ENCODE measurements at regions not wholly inside any gene's neighbourhood (a gene's known extent, or its start where the extent isn't known, plus 50 kb on each side); places are given as distances from the start of the nearest gene placed in this dataset.

- Histone ChIP-seq H3K4me2 (ENCODE audit: insufficient read depth, low read length) (no peak overlapping the region), H3K79me2 (ENCODE audit: control insufficient read depth, insufficient read depth, low read length) (no peaks in the 10 kb centered on the region), H3K4me3 (replicated peaks in 1 of 3; ENCODE audit: insufficient read depth in 1 of 3, low read depth in 1 of 3, low read length in 3 of 3) (no peak overlapping the region), H3K36me3 (ENCODE audit: control insufficient read depth in 2 of 2, extremely low read depth in 1 of 2, insufficient read depth in 2 of 2, low read length in 2 of 2) (no peaks in the 10 kb centered on the region), H3K9me3 (replicated peaks; ENCODE audit: control insufficient read depth, insufficient read depth, low read length) (peaks cover 6% of the 10 kb centered on the region), H2AFZ (ENCODE audit: low read depth, low read length) (no peak overlapping the region), H3K4me1 (ENCODE audit: control insufficient read depth, extremely low read depth, insufficient read depth, low read length) (no peaks in the 10 kb centered on the region), H4K20me1 (replicated peaks; ENCODE audit: control insufficient read depth, extremely low read depth, insufficient read depth, low read length) (no peaks in the 10 kb centered on the region), H3K9me1 (replicated peaks; ENCODE audit: control insufficient read depth, extremely low read depth, insufficient read depth, low read length) (no peaks in the 10 kb centered on the region), H3K27ac (ENCODE audit: insufficient read depth, low read depth, low read length) (no peak overlapping the region), H3K27me3 (ENCODE audit: control insufficient read depth in 2 of 2, insufficient read depth in 2 of 2, low read length in 2 of 2) (no peaks in the 10 kb centered on the region), H3K9ac (replicated peaks; ENCODE audit: extremely low read depth, insufficient read depth, low read length) (no peak overlapping the region)
- FAIRE-seq (no peak), DNase-seq (ENCODE audit: low read depth, low spot score) (no peak)
- no TSS peak for BruUV-seq (replicated peaks)
- dilution Hi-C loops (cut with MboI; ENCODE audit: extremely low pct_ligation_motif_present, low sequenced_read_pairs) (no loop called here), intact Hi-C loops (cut with micrococcal nuclease) (no loop called here)
- ChIA-PET POLR2A (no interaction called here), CTCF (no interaction called here)
- TF ChIP-seq POLR2AphosphoS5 (IDR thresholded peaks at IDR 0.05; ENCODE audit: insufficient read depth, low read depth, low read length) (no peak), MAX (IDR thresholded peaks at IDR 0.05; ENCODE audit: insufficient read depth, insufficient read length) (no peak), EZH2 (IDR thresholded peaks at IDR 0.05; ENCODE audit: borderline replicate concordance, low read depth, low read length, severe bottlenecking) (no peak)
Observed at GRCh38 chr13:21942061-21942460, 271.2 kb downstream of the FGF9 start.

GRCh38 chr13:21944610-21945009, 273.7 kb downstream of the FGF9 start:
- peaks cover 10% of the 10 kb centered on the region for H3K9me3 ChIP-seq (replicated peaks; ENCODE audit: control insufficient read depth, insufficient read depth, low read length)
- no peak for DNase-seq (ENCODE audit: low read depth, low spot score)
- H3K9me1 ChIP-seq (replicated peaks; ENCODE audit: control insufficient read depth, extremely low read depth, insufficient read depth, low read length): no peaks in the 10 kb centered on the region
- CTCF ChIA-PET: no interaction called here
- POLR2A ChIA-PET: no interaction called here
- no peaks in the 10 kb centered on the region for H4K20me1 ChIP-seq (replicated peaks; ENCODE audit: control insufficient read depth, extremely low read depth, insufficient read depth, low read length)
- no peak overlapping the region for H3K4me2 ChIP-seq (ENCODE audit: insufficient read depth, low read length)
- TF ChIP-seq FOS (IDR thresholded peaks at IDR 0.05; ENCODE audit: borderline replicate concordance, insufficient read depth, low read length) (no peak), POLR2A (IDR thresholded peaks at IDR 0.05; ENCODE audit: low read depth, low read length) (no peak), GATA2 (IDR thresholded peaks at IDR 0.05; ENCODE audit: insufficient read depth, insufficient read length, low read depth, low read length) (no peak), MYC (IDR thresholded peaks at IDR 0.05; ENCODE audit: low read depth, low read length) (no peak), MAX (IDR thresholded peaks at IDR 0.05; ENCODE audit: insufficient read depth, insufficient read length) (no peak), JUN (IDR thresholded peaks at IDR 0.05; ENCODE audit: borderline replicate concordance, insufficient read depth, insufficient read length, low read depth) (no peak), EZH2 (IDR thresholded peaks at IDR 0.05; ENCODE audit: borderline replicate concordance, low read depth, low read length, severe bottlenecking) (no peak), POLR2AphosphoS5 (IDR thresholded peaks at IDR 0.05; ENCODE audit: insufficient read depth, low read depth, low read length) (no peak), CTCF (IDR thresholded peaks at IDR 0.05; ENCODE audit: extremely low read depth in 1 of 2, insufficient read depth in 1 of 2, low read depth in 1 of 2, low read length in 2 of 2) (no peak)
- no peak overlapping the region for H2AFZ ChIP-seq (ENCODE audit: low read depth, low read length)
- H3K27ac ChIP-seq (ENCODE audit: insufficient read depth, low read depth, low read length): no peak overlapping the region
- FAIRE-seq: no peak
- no peaks in the 10 kb centered on the region for H3K36me3 ChIP-seq (ENCODE audit: control insufficient read depth in 2 of 2, extremely low read depth in 1 of 2, insufficient read depth in 2 of 2, low read length in 2 of 2)
- BruUV-seq (replicated peaks): no TSS peak
- H3K4me1 ChIP-seq (ENCODE audit: control insufficient read depth, extremely low read depth, insufficient read depth, low read length): no peaks in the 10 kb centered on the region
- no peaks in the 10 kb centered on the region for H3K27me3 ChIP-seq (ENCODE audit: control insufficient read depth in 2 of 2, insufficient read depth in 2 of 2, low read length in 2 of 2)
- H3K9ac ChIP-seq (replicated peaks; ENCODE audit: extremely low read depth, insufficient read depth, low read length): no peak overlapping the region
- H3K79me2 ChIP-seq (ENCODE audit: control insufficient read depth, insufficient read depth, low read length): no peaks in the 10 kb centered on the region
- dilution Hi-C loops (cut with MboI; ENCODE audit: extremely low pct_ligation_motif_present, low sequenced_read_pairs): no loop called here
- H3K4me3 ChIP-seq (replicated peaks in 1 of 3; ENCODE audit: insufficient read depth in 1 of 3, low read depth in 1 of 3, low read length in 3 of 3): no peak overlapping the region
- intact Hi-C loops (cut with micrococcal nuclease): no loop called here

Data from endothelial cell of umbilical vein (primary cell).